SIG-M5 treated with dmso at 0.1 percent for 504 hours (cell line): ENCODE measurements at regions not wholly inside any gene's neighbourhood (a gene's known extent, or its start where the extent isn't known, plus 50 kb on each side); places are given as distances from the start of the nearest gene placed in this dataset.

ENCODE experiments used
- DNase-seq: peaks from one replicate; lab custom pipeline; 2025; ENCODE audit not compliant: unreplicated experiment; lab: John Stamatoyannopoulos, UW

DNA sequence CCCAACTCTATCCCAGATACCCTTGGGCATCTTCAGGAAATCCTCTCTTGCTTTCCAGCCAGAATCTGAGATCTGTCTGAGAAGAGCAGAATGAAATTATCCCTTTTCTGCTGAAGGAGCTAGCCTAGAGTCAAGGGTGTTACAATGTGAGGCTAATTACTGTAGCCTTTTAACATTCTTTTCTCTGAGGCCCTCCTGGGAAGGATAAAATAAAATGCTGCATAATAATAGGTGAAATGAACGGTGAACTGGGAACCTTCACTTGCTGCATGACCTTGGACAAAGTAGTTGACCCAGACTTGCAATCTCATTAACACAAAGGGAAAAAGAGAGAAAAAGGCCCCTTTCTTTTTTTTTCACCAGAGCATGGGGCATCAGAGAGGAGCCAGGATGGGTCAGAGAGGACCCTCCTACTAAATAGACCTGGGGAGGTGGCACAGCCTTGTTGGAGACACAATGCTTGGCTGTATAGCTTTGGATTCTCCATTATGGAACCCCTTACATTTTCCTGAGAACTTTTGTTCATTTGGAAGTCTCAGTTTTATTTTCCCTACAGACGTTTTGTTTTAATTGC lies 137.0 kb upstream of the LIPC start:
- DNase-seq = no peak

DNA sequence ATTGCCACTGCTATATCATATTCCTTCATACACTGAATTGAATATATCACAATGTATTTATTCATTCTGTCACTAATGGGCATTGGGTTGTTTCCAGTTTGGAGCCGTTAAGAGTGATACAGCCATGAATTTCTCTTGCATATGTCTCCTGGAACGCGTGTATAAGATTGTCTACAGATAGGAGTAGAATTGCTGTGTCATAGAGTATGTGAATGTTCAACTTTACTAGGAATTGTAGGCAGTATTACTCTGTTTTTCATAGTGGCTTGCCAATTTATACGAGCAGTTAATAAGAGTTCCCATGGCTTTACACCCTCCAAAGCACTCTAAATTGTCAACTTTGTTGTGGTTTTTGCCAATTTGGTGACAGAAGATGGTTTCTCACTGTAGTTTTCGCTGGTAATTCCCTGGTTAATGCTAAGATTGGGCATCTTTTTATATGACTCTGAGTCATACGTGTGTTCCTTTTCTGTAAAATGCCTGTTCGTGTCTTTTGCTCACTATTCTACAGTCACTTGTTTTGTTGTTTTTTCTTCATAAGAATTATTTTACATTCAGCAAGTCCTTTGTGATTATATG lies 136.1 kb upstream of the LIPC start:
- no peak for DNase-seq

DNA sequence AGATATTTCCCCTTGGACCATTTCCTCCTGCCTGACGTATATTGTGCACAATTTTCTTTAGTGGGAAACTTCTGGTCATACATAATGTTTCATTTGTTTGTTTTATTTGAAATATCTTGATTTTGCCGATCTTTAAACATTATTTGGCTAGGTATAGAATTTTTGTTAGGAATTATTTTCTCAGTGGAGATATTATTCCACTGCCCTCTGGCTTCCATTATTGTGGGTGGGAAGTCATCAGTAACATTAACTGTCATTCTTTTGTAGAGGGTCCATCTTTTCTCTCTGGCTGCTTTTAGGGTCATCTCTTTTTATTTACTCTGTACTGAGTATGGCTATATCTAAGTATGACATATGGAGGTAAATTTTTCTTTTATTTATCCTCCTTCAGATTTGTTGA lies 135.5 kb upstream of the LIPC start:
- DNase-seq = no peak

DNA sequence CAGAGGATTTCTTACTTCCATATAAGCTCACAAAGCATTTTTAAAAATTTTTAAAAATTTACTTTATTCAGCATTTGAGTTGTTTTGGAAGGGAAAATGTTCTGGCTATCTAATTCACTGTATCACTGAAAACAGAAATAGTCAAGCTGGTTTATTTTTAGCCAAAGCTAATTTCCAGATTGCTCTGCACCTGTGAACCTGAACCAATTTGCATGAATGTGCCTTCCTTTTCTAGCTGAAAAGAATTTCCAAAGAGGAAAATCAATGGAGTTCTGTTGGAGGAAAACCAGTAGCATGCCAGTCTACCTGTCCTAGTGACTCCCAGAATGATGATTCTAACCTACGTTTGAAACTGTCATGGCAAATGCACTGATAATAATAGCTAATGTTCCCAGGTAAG lies 134.2 kb upstream of the LIPC start:
- DNase-seq = no peak

DNA sequence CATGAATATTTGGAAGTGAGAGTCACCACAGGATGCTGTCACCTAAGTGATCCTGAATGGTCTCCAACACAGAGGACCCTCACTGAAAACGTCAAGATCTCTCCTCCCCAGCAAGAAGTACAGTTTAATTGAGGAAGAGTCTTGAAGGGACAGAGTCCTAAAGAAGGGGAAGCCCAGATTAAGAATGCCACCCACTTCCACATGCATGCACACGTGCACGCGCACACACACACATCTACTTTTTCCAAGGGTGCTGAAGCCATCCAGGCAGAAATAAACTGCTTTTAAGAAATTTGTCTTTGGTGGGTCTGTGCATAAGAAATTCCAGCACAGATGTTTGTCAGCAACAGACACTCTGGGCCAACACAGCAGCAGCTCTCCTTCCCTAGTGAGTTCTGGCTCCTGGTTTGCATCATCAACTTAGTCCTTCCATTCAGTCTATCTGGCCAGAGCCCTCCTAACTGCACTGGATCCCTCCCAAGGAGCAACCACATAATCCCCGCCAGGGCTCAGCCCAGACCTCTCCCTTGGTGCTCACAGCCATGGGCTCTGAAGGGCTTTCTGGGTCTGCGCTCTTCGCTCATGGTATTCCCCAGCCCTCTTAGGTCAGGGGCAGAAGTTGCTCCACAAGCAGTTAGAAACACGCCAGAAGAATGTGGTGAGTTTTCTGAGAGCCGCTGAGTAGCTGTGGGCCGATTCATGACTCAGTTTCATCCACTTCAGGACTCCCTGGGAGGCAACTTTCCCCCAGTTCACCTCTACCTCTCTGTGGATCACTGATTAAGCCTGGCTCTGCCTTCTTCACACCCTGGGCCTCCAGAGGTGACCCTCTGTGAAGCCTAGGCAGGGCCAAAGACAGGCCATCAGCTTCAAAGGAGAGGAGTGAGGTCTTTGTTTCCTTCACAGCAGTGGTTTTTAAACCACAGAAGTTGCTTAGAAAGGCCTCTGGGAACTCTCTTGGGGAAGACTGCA lies 132.6 kb upstream of the LIPC start:
- no peak for DNase-seq

DNA sequence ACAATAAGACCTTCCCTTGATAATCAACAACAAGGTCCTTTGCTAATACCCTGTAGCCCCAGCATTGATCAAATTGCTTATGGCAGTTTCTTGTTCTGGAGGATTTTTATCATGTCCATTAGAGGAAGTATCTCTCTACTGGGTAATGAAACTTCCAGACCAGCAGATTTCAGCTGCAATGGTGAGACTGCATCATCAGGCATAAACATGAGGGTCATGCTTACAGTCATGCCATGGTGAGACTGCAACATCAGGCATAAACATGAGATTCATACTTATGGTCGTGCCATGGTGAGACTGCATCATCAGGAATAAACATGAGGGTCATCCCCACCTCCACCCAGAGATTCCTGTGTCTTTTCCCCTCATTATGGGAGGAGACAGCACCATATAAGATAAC lies 129.0 kb upstream of the LIPC start:
- no peak for DNase-seq

DNA sequence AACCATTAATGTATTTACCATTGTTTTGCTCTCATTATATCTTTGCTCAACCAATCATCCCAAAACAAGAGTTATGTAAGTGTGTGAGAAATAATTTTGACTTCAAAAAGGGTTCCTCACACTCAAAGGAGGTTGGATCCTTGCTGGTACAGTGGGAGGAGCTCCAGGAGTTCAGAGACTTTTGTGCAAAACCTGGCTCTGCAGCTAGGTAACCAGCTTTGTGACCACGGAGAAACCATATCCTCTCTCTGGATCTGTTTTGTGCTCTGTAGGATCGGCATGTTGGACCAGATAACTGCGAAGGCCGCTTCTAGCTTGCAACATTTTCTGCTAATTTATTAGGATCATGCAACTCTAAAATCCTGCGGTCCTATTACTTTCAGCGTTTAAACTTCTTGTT lies 128.6 kb upstream of the LIPC start:
- DNase-seq = no peak

DNA sequence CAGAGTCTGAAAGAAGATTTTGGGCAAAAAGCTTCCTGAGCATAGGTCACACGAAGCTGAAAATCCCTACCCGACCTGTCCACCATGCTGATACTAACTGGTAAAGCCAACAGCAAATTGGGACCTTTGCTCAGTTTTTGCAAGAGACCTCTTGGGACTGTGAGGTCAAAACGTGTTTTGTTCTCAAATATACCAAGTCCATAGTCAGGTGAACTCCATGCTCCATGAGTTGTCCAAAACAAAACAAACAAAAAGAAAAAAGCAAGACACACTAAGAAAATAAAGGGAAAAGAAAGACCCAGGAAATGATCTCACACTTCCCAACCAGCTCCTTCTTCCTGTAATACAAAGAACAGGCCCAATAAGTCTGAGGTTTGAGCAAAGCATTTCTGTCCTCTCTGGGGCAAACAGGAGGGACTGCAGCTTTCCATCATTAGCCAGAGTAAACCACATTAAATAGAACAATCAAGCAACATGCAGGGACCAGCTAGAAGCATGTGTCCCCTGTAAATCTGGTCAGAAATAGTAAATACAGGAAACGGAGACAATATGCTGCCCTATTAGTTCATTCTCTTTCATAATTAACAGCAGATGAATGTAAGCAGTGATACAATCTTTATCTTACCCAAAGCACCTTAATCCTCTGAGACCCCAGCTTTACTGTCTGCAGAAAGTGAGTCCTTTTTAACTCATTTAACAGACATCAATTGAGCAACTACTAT lies 125.0 kb upstream of the LIPC start:
- no peak for DNase-seq

DNA sequence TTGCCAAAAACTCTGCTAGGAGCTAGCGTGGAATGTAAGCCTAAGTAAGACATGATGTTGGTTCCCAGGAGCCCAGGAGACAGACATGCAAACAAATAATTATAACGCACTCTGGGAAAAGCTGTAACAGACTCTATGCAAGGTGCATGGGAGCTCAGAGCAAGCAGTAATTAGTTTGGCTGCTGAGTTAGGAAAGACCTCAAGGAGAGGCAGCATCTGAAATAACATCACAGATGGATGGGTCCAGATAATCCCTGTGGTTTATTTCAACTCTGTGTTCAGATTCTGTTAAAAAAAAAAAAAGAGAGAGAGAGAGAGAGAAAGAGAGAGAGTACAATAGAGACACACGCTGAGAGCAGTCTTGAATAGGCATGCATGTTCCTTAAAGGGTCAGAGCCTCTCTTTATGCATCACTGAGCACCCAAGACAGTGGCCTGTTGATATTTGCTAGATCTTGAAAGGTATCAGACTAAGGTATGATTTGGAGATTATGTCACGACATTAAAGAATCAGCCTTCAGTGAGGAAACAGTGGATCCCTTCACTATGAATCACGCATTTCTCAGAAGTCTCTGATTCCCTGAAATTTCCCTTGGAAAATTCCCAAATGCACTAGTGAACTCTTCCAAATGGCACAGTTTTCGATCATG lies 124.4 kb upstream of the LIPC start:
- no peak for DNase-seq

DNA sequence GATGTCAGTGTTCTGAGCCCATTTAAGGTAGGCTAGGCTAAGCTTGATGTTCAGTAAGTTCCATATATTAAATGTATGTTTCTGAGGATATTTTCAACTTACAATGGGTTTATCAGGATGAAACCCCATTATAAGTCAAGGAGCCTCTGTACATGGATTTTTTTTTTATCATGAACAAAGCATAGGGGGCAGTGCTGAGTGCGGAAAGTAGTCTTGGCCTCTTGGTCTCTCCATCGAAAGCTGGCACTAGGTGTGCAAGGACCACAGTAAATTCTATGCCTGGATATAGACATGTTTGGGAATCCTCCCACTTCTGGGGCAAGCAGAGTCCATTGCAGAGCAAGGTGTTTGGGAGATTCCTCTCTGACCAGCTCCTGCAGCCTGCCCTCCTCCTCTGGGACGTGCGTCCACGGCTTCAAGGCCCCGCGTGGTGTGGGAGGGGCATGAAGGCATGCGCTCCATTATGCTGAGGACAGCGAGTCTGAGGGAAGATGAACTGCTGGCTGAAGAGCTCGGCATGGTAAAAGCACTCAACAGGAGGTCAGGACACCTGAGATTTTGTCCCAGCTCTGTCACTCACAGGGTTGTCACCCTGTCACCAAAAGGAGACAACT lies 122.9 kb upstream of the LIPC start:
- DNase-seq = no peak

DNA sequence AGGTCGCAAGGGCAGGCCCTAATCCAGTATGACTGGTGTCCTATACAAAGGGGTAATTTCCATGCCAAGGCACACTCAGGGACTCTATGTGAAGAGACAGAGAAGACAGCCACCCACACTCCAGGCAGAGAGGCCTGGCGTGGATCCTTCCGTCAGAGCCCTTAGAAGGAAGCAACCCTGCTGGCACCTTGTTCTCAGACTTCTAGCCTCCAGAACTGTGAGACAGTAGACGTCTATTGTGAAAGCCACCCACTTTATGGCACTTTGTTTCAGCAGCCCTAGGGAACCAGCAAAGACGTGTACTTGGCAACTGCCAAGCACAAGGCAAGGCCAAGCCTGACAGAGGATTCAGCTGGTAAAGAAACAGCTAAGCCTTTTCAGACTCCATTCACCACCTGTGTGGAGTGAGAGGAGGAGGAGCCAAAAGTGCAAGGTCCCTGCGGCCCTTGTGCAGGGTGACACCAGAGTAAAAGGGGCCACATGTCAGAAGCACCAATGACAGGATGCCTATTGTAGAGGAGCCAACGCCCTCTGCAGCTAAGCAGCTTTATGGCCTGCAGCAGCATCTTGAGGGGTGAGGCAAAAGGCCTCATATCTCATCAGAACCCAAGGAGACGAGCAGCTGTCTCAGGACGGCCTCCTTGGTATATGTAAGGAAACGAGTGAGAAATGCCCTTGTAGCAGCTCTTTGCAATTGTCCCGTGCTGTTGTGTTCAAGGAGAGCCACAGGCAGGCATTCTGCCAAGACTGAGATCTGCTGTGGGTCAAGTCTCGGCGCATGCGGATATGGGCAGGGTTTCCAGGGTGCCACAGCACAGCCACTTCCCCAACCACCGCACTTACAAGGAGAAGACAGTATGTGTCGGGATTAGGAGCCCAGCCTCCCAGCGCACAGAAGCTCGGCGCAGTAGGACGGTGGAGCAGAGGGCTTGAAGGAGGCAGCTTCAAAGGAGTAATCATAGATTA lies 121.5 kb upstream of the LIPC start:
- DNase-seq = no peak

DNA sequence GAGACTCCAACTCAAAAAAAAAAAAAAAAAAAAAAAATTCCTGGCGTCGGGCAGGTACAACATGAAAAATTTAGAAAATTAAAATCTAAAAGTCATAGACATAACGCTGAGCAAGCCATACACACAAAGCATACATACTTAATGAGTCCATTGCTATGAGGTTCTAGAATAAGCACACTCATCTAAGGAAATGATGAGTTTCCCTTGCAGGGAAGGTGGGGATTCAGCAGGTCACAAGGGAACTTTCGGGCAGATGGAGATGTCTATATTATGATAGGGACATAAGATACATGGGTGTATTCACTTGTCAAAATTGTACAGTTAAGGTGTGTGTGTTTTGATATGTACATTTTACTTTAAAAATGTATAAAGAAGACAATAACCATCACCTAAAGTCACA lies 120.2 kb upstream of the LIPC start:
- DNase-seq = no peak

DNA sequence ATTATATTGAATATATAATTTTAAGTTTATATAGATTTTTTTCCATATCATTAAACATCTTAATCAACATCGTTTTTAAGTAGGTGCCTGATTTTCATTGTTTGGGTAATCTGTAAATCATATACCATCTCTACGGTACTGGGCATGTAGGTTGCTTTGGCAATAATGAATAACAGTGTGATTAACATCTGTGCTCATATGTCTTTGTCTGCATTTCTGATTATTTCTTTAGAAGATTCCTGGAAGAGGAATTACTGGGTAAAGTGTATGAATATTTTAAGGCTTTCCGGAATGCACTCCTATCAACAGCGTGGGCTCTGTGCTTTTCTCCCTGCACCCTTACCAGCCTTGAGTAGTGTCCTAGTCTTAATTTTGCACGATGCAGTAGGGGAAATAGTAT lies 119.8 kb upstream of the LIPC start:
- DNase-seq = no peak

DNA sequence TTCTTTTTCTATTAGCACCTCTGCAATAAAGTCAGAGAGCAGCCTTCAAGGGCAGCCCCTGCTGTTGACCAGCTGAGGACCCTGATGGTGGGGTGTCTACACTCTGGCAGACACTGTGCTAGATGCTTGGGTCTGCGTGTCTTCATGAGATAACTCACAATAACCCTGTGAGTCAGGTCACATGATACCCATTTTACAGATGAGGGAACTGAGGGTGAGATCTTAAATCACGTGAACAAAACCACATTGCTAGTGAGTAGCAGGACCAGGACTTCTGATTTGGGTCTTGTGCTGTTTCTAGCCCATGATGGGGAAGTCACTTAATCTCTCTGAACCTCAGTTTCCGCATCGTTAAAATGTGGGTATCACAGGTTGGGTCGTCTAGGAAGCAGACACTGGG lies 118.5 kb upstream of the LIPC start:
- no peak for DNase-seq

DNA sequence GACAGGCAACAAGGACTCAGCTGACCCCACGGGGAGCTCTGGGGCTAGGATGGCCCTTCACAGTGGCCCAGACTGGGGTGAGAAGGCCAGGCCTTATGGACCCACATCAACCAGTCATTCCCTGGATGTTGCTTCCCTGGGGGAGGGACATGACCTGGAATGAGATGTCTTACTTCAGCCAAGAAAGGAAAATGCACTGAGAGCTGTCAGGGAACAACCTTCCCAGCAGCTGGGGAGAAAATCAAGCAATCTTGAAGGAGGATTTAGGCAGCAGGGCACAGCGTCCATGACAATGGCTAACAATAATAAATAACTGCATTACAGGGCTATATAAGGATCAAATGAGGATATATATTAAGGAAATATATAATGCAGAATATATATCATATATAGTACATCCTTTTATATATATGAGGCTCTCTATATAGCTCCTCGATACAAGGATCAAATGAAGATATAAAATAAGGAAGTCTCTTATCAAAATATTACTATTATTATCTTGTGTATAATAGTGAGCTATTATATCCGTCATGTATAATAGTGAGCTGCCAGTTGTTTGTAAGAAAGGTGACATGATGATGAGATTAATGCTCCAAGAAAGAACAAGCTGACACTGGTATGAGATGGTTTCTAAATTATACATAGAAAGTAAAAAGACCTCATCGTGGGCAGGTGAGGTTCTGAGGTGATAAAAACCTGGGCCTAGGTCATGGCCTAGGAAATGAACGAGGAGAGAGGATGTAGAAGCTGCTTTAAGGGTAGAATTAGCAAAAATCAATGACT lies 117.8 kb upstream of the LIPC start:
- no peak for DNase-seq

DNA sequence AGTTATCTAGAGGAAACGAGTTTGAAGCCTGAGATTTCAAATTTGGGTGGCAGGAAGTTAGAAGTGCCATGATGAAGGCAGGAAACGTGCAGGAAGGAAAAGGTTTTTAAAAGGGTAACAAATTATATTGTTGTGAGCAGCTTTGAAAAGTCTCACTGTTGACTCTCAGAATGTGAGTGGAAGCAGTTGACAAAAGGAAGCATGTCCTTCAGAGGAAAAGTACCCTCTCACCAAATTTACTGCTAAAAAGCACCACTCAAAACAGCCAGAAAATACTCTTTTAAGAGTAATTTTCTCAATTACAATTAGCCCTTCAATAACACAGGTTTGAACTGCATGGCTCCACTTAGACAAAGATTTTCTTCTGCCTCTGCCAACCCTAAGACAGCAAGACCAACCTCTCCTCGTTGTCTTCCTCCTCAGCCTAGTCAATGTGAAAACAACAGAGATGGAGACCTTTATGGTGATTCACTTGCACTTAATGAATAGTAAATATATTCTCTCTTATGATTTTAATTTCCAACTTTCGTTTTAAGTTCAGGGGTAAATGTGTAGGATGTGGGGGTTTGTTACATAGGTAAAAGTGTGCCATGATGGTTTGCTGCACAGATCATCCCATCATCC lies 117.1 kb upstream of the LIPC start:
- no peak for DNase-seq

DNA sequence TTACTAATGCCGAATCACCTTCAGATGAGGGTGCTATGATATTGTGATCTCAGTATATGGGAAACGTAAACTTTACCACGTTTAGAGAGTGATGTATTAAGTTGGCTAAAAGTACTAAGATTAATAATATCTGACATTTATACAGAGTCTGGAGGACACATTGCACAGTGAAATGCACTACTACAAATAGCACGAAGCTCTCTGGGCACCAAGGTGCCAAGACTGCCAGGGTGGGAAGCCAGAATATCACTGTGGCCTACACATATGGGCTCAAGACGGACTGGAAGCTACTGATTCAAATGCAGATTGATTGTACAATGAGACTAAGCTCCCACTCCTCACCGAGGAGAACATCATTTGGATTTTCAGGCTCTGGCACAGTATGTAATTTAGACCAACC lies 113.3 kb upstream of the LIPC start:
- no peak for DNase-seq

DNA sequence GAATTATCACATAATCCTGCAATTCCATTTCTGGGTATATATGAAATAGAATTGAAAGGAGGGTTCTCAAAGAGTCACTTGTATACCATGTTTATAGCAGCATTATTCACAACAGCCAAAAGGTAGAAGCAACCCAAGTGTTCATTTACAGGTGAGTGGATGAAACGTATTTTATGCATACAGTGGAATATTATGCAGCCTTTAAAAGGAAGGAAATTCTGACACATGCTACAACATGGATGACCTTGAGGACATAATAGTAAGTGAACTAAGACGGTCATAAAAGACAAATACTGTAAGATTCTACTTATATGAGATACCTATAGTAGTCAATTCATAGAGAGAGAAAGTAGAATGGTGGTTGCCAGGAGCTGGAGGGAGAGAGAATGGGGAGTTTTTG lies 110.8 kb upstream of the LIPC start:
- no peak for DNase-seq
